ENCODE measurements at regions not wholly inside any gene's neighbourhood (a gene's known extent, or its start where the extent isn't known, plus 50 kb on each side); places are given as distances from the start of the nearest gene placed in this dataset.

DNA sequence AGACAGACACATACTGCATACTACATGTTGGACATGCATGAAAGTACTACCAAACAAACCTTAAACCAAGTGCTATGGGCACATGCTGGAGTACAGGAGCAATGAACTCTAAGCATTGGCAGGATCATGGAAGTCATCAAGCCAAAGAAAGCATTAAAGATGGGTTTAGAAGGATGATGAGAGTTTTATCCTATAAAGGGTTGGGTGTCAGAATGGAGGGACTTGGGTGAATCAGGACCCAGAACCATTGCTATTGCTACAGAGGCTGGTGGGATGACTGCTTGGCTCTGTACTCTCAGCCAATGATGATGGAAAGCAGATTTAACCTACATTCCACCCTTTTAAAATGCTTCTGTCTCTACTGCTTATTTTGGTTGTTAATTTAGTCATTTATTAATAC is 233.9 kb upstream of the EDA2R start:
- no peaks in the 10 kb centered on the region for H4K20me1 ChIP-seq (ENCODE audit: insufficient read depth)
- ChIA-PET POLR2A (no interaction called here), CTCF (no interaction called here)

More for the DNA sequence above, 233.9 kb upstream of the EDA2R start:
- Histone ChIP-seq H3K9me2 (no peaks in the 10 kb centered on the region), H3K4me3 (ENCODE audit: low read depth in 2 of 2, low read length in 1 of 2) (no peak overlapping the region), H3K36me3 (replicated peaks in 1 of 2; ENCODE audit: control insufficient read depth in 1 of 2, insufficient read depth in 2 of 2, low read length in 1 of 2) (no peaks in the 10 kb centered on the region), H3F3A (replicated peaks; ENCODE audit: insufficient read depth) (no peaks in the 10 kb centered on the region), H3K79me2 (ENCODE audit: insufficient read depth) (no peaks in the 10 kb centered on the region), H3K27me3 (ENCODE audit: insufficient read depth) (no peaks in the 10 kb centered on the region), H3K4me2 (no peak overlapping the region), H3K9ac (no peak overlapping the region), H3K27ac (ENCODE audit: low read depth in 2 of 2, low read length in 1 of 2) (no peak overlapping the region), H2AFZ (ENCODE audit: low read depth) (no peak overlapping the region), H3K9me3 (no peaks in the 10 kb centered on the region), H3K4me1 (ENCODE audit: control insufficient read depth in 1 of 2, insufficient read depth in 2 of 2, low read depth in 1 of 2, low read length in 1 of 2) (no peaks in the 10 kb centered on the region)
- DNase-seq, result no peak
- TF ChIP-seq, protein P1, sequence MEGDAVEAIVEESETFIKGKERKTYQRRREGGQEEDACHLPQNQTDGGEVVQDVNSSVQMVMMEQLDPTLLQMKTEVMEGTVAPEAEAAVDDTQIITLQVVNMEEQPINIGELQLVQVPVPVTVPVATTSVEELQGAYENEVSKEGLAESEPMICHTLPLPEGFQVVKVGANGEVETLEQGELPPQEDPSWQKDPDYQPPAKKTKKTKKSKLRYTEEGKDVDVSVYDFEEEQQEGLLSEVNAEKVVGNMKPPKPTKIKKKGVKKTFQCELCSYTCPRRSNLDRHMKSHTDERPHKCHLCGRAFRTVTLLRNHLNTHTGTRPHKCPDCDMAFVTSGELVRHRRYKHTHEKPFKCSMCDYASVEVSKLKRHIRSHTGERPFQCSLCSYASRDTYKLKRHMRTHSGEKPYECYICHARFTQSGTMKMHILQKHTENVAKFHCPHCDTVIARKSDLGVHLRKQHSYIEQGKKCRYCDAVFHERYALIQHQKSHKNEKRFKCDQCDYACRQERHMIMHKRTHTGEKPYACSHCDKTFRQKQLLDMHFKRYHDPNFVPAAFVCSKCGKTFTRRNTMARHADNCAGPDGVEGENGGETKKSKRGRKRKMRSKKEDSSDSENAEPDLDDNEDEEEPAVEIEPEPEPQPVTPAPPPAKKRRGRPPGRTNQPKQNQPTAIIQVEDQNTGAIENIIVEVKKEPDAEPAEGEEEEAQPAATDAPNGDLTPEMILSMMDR (IDR thresholded peaks at IDR 0.05), result no peak
- TF ChIP-seq, protein P2, sequence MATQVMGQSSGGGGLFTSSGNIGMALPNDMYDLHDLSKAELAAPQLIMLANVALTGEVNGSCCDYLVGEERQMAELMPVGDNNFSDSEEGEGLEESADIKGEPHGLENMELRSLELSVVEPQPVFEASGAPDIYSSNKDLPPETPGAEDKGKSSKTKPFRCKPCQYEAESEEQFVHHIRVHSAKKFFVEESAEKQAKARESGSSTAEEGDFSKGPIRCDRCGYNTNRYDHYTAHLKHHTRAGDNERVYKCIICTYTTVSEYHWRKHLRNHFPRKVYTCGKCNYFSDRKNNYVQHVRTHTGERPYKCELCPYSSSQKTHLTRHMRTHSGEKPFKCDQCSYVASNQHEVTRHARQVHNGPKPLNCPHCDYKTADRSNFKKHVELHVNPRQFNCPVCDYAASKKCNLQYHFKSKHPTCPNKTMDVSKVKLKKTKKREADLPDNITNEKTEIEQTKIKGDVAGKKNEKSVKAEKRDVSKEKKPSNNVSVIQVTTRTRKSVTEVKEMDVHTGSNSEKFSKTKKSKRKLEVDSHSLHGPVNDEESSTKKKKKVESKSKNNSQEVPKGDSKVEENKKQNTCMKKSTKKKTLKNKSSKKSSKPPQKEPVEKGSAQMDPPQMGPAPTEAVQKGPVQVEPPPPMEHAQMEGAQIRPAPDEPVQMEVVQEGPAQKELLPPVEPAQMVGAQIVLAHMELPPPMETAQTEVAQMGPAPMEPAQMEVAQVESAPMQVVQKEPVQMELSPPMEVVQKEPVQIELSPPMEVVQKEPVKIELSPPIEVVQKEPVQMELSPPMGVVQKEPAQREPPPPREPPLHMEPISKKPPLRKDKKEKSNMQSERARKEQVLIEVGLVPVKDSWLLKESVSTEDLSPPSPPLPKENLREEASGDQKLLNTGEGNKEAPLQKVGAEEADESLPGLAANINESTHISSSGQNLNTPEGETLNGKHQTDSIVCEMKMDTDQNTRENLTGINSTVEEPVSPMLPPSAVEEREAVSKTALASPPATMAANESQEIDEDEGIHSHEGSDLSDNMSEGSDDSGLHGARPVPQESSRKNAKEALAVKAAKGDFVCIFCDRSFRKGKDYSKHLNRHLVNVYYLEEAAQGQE (IDR thresholded peaks at IDR 0.05; ENCODE audit: low read depth, low read length), result no peak
- TF ChIP-seq, protein P3, sequence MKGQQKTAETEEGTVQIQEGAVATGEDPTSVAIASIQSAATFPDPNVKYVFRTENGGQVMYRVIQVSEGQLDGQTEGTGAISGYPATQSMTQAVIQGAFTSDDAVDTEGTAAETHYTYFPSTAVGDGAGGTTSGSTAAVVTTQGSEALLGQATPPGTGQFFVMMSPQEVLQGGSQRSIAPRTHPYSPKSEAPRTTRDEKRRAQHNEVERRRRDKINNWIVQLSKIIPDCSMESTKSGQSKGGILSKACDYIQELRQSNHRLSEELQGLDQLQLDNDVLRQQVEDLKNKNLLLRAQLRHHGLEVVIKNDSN (IDR thresholded peaks at IDR 0.05; ENCODE audit: borderline replicate concordance, low read depth), result no peak
- TF ChIP-seq MEF2A (IDR thresholded peaks at IDR 0.05; ENCODE audit: borderline replicate concordance, low read depth), result no peak
- TF ChIP-seq, protein P4, sequence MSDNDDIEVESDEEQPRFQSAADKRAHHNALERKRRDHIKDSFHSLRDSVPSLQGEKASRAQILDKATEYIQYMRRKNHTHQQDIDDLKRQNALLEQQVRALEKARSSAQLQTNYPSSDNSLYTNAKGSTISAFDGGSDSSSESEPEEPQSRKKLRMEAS (IDR thresholded peaks at IDR 0.05; ENCODE audit: low read depth), result no peak
- TF ChIP-seq SMC3 (IDR thresholded peaks at IDR 0.05; ENCODE audit: low read depth, low read length), result no peak
- no peak for TF ChIP-seq EP300 (IDR thresholded peaks at IDR 0.05; ENCODE audit: borderline replicate concordance in 1 of 2, low read depth in 1 of 2, low read length in 1 of 2)
- TF ChIP-seq MXI1 (IDR thresholded peaks at IDR 0.05; ENCODE audit: low read depth, low read length), result no peak
- no peak for TF ChIP-seq EZH2phosphoT487 (IDR thresholded peaks at IDR 0.05; ENCODE audit: borderline replicate concordance, low read depth)
- TF ChIP-seq FOSL2 (IDR thresholded peaks at IDR 0.05; ENCODE audit: borderline replicate concordance, low read depth), result no peak
- no peak for TF ChIP-seq GATA2 (CRISPR knock-in tag; IDR thresholded peaks at IDR 0.05)
- TF ChIP-seq, protein P5, sequence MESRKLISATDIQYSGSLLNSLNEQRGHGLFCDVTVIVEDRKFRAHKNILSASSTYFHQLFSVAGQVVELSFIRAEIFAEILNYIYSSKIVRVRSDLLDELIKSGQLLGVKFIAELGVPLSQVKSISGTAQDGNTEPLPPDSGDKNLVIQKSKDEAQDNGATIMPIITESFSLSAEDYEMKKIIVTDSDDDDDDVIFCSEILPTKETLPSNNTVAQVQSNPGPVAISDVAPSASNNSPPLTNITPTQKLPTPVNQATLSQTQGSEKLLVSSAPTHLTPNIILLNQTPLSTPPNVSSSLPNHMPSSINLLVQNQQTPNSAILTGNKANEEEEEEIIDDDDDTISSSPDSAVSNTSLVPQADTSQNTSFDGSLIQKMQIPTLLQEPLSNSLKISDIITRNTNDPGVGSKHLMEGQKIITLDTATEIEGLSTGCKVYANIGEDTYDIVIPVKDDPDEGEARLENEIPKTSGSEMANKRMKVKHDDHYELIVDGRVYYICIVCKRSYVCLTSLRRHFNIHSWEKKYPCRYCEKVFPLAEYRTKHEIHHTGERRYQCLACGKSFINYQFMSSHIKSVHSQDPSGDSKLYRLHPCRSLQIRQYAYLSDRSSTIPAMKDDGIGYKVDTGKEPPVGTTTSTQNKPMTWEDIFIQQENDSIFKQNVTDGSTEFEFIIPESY (IDR thresholded peaks at IDR 0.05; ENCODE audit: borderline replicate concordance, low read depth), result no peak
- TF ChIP-seq, protein P6, sequence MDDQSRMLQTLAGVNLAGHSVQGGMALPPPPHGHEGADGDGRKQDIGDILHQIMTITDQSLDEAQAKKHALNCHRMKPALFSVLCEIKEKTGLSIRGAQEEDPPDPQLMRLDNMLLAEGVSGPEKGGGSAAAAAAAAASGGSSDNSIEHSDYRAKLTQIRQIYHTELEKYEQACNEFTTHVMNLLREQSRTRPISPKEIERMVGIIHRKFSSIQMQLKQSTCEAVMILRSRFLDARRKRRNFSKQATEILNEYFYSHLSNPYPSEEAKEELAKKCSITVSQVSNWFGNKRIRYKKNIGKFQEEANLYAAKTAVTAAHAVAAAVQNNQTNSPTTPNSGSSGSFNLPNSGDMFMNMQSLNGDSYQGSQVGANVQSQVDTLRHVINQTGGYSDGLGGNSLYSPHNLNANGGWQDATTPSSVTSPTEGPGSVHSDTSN (IDR thresholded peaks at IDR 0.05), result no peak
- no peak for TF ChIP-seq FOXM1 (IDR thresholded peaks at IDR 0.05; ENCODE audit: low read depth)
- no peak for TF ChIP-seq NRF1 (IDR thresholded peaks at IDR 0.05; ENCODE audit: low read depth, low read length)
- no peak for TF ChIP-seq TAF1 (IDR thresholded peaks at IDR 0.05; ENCODE audit: borderline replicate concordance, low read depth, low read length)
- TF ChIP-seq, protein P7, sequence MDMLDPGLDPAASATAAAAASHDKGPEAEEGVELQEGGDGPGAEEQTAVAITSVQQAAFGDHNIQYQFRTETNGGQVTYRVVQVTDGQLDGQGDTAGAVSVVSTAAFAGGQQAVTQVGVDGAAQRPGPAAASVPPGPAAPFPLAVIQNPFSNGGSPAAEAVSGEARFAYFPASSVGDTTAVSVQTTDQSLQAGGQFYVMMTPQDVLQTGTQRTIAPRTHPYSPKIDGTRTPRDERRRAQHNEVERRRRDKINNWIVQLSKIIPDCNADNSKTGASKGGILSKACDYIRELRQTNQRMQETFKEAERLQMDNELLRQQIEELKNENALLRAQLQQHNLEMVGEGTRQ (IDR thresholded peaks at IDR 0.05; ENCODE audit: borderline replicate concordance, low read depth, low read length), result no peak
- TF ChIP-seq YY1 (IDR thresholded peaks at IDR 0.05; ENCODE audit: low read depth), result no peak
- TF ChIP-seq ELF1 (IDR thresholded peaks at IDR 0.05), result no peak

Measured in SK-N-SH (cell line).